ENCODE measurements at regions not wholly inside any gene's neighbourhood (a gene's known extent, or its start where the extent isn't known, plus 50 kb on each side); places are given as distances from the start of the nearest gene placed in this dataset.
"Not testable (repeated sequence)": the region's sequence is repeated elsewhere in the genome, so short reads cannot be mapped to it uniquely, and the experiment has no call there.

DNA sequence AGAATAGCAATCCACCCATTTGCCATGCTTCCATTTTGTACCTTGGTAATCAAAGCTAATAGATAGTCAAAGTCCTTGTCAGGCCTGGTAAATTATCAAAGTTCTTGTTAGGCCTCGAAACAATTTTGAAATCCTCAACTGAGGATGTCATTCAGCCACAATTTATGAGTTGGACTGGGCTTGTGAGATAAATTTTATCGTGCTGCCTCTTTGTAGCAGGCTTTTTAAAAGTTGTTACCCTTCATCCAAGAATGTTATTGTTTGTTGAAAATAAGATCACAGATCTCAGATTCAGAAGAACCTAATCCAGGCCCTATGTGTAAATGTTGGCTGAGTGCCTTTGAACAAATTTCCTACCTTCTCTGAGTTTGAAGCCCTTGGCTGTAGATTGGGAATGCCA, 143.3 kb upstream of the PROK2 start:
- DNase-seq (ENCODE audit: low read depth in 2 of 2): no peak

DNA sequence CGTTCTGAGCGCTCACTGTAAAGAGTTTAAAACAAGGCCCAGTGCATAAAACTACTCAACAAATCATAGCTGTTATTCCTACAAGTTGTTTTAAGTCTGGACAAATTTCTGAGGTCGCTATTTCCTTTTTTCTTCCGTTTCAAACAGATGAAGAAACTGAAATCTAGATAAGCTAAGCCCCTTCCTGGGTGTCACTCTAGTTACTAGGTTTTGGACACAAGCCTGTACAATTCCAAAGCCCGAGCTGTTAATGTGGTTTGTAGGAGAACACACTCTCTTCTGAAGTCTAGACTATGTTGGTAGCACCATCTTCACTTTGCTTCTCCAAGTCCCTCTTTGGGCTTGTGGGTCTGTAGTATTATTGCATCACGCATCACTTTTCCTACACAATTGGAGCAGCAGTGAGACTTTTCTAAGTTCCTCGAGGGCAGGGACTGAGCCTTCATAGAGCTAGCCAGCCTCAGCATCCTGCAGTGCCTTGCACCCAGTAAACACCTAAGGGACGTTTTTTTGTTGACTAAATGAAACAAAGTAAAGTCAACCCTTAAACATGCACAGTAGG, 142.6 kb upstream of the PROK2 start:
- DNase-seq (ENCODE audit: low read depth in 2 of 2): no peak

- DNase-seq (ENCODE audit: low read depth in 2 of 2): no peak
These were observed 141.7 kb upstream of the PROK2 start for GRCh38 chr3:71926616-71927015.

GRCh38 chr3:71926262-71926600, 141.3 kb upstream of the PROK2 start:
- DNase-seq (ENCODE audit: low read depth in 2 of 2): no peak

GRCh38 chr3:71925511-71926261, 140.7 kb upstream of the PROK2 start:
- not testable (repeated sequence) for DNase-seq (ENCODE audit: low read depth in 2 of 2)

GRCh38 chr3:71924721-71925120, 139.8 kb upstream of the PROK2 start:
- DNase-seq (ENCODE audit: low read depth in 2 of 2): no peak

- no peak for DNase-seq (ENCODE audit: low read depth in 2 of 2)
These were observed 136.1 kb upstream of the PROK2 start for GRCh38 chr3:71921036-71921435.

GRCh38 chr3:71919572-71919971, 134.6 kb upstream of the PROK2 start:
- no peak for DNase-seq (ENCODE audit: low read depth in 2 of 2)

- no peak for DNase-seq (ENCODE audit: low read depth in 2 of 2)
These were observed 132.6 kb upstream of the PROK2 start for GRCh38 chr3:71917545-71917944.

- DNase-seq (ENCODE audit: low read depth in 2 of 2): no peak
These were observed 131.9 kb upstream of the PROK2 start for GRCh38 chr3:71916747-71917369.

DNA sequence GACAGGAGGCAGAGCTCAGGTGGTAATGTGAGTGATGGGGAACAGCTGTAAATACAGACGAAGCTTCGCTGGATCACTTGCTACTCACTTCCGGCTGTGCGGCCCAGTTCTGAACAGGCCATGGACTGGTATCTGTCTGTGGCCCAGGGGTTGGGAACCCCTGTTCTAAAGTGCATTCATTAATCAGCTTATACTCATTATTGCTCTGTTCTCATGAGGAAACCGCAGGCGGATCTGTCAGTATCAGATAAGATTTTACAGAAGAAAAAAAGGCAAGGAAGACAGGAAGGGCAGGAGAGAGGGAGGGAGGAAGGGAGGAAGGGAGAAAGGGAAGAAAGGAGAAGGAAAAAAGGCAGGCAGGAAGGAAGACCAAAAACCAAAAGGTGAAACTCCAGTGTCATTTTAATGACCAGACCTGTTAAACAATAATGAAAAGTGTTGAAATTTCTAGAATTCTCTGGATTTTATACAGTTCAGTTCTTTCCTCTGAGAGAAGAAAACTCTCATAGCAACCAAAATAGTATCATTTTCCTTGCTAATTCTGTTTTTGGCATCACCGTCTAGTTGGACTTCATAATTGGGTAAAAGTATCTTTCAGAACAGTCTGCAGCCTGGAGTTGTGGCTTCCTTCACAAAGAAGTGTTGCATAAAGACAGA, 128.0 kb upstream of the PROK2 start:
- DNase-seq (ENCODE audit: low read depth in 2 of 2): no peak

GRCh38 chr3:71910108-71910507, 125.2 kb upstream of the PROK2 start:
- no peak for DNase-seq (ENCODE audit: low read depth in 2 of 2)

- DNase-seq (ENCODE audit: low read depth in 2 of 2): no peak
These were observed 123.0 kb upstream of the PROK2 start for GRCh38 chr3:71907996-71908395.

GRCh38 chr3:71906976-71907375, 122.0 kb upstream of the PROK2 start:
- DNase-seq (ENCODE audit: low read depth in 2 of 2): no peak

- no peak for DNase-seq (ENCODE audit: low read depth in 2 of 2)
These were observed 120.5 kb upstream of the PROK2 start for GRCh38 chr3:71905426-71905825.

DNA sequence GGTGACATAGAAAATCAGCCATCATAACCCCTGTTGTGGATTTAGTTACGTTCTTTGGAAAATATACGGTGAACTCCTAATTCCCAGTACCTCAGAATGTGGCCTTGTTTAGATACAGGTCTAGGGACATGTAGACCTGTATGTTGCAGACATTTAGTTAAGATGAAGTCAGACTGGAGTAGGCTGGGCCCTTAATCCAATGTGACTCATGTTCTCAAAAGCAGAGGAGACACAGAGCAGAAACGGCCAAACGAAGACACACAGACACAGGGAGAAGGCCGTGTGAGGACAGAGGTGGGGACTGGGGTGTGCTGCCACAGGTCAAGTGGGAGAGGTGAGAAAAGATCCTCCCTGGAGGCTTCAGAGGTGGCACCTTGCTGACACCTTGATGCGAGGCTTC, 119.0 kb upstream of the PROK2 start:
- DNase-seq (ENCODE audit: low read depth in 2 of 2): no peak

GRCh38 chr3:71903112-71903495, 118.2 kb upstream of the PROK2 start:
- no peak for DNase-seq (ENCODE audit: low read depth in 2 of 2)

DNA sequence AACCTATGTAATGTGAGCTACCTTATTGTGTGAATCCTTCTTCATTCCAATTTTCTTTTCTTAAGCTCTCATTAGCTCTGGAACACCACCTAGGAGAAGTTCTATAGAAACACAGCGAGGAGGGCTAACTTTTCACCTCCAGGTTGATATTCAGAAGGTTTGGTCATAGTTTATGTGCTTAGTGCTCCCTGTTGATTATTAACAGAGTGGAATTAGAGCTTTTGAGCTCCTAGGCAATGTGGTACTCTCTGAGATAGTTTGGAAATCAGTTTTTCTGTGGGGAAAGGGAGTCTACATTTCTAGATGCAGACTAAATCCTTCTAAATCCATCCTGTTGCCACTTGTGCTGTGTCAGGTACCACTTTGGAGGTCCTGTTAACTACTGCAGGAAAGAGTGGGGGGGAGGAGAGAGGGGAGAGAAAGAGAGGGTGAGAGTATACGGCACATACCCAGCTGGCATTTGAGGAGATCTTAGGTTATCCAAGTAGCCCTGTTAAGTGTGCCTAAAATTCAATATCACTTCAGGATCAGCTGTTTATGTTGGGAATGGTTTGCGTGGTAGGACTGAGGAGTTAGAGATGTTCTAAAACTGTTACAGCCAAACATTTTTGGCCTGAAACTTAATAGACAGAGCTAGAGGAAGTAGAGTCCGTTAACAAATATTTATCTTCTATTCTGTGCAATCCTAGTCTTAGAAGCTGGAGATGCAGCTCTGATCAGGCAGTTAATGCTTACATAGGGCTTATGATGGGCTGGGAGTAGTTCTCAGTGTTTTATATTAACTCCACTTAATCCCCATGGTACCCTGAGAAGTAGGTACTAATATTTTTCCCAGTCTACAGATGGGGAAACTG, 117.5 kb upstream of the PROK2 start:
- no peak for DNase-seq (ENCODE audit: low read depth in 2 of 2)

DNA sequence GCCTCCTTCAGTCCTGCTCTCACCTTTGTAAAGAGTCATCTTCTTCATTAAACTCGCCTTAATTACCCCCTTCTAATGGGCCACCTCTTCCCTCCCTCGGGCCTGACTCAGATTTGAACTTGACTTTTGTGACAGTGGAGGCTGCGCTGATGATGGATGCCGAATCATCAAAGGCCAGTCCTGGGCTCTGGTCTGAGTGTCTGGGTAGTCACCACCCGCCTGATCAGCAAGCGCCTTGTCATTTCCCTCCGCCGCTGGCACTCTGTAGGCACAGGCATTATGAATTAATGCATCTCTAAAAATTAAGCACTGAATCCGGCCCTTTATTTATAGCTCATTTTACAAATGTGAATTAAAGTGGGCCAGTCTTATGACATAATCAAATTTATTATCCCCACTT, 116.7 kb upstream of the PROK2 start:
- DNase-seq (ENCODE audit: low read depth in 2 of 2): no peak

DNA sequence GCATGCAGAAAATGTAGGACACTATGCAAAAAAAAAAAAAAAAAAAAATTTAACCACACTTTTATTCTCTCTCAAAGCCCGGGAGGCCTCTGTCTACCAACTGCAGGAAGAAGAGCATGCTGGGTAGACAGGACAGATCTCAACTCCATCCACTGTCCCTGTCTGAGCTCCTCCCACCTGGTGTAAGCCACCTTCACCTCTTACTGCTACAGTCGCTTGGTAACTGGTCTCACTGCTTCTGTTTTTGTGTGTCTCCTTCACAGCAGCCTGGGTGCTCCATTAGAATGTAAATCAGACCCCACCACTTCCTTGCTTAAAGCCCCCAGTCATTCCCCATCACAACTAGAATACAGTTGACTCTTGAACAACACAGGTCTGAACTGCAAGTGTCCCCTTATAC, 115.1 kb upstream of the PROK2 start:
- no peak for DNase-seq (ENCODE audit: low read depth in 2 of 2)

DNA sequence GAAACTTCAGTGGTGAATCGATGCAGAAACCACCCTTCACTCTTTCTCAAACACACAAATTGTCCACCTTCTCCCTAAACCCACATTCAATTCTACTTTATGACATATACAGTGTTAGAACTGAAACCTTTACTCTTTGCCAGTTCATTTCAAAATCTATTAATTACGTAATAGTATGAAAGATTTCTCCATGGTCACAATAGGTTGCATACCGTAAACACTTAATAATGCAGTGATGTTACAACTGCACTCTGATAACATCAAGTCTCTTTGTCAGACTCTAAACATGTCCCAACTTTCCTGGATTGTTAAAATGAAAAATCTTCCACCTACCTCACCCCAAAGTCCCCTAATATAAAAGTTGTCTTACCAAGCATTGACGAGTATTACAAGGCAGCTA, 111.8 kb upstream of the PROK2 start:
- DNase-seq (ENCODE audit: low read depth in 2 of 2): no peak

Data from stimulated activated CD4-positive, alpha-beta T cell treated with anti-CD3 and anti-CD28 coated beads, Interleukin-12 subunit alpha, Interleukin-12 subunit beta, amount 100 ng/mL, for 24 hours (primary cell).